Activated CD8-positive, alpha-beta memory T cell treated with anti-CD3 and anti-CD28 coated beads for 36 hours (primary cell): ENCODE measurements at regions not wholly inside any gene's neighbourhood (a gene's known extent, or its start where the extent isn't known, plus 50 kb on each side); places are given as distances from the start of the nearest gene placed in this dataset.
"Not testable (repeated sequence)": the region's sequence is repeated elsewhere in the genome, so short reads cannot be mapped to it uniquely, and the experiment has no call there.

Source experiments
- CTCF ChIA-PET: fragments of 350-600 bp; sonication (Branson Sonifier 250); formaldehyde crosslinking; loops from one replicate; lab custom pipeline; 2021; ENCODE audit warnings: antibody characterized with exemption; lab: Charles Lee
- POLR2A ChIA-PET: fragments of 350-600 bp; sonication (Branson Sonifier 250); formaldehyde crosslinking; loops from one replicate; lab custom pipeline; 2021; ENCODE audit warnings: antibody characterized with exemption; lab: Charles Lee

DNA sequence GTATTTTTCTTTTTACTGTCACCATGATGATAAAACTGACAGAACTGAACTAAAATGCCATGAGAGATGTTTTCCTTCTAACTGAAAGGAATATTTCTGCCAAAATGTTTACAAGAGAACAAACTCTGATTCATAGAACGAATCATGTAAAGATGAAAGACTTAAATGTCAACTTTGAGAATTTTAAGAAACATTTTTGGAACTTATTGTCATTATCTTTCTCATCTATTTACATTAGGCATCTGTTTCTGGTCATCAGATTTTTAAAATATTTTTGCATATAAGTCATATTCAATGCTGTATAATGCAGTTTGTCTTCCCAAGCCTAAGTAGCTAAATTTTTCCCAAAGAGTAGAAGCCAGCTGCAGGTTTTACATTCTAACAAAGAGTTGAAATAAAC is 358.5 kb downstream of the TFEC start:
- CTCF ChIA-PET, result no interaction called here
- POLR2A ChIA-PET, result no interaction called here

DNA sequence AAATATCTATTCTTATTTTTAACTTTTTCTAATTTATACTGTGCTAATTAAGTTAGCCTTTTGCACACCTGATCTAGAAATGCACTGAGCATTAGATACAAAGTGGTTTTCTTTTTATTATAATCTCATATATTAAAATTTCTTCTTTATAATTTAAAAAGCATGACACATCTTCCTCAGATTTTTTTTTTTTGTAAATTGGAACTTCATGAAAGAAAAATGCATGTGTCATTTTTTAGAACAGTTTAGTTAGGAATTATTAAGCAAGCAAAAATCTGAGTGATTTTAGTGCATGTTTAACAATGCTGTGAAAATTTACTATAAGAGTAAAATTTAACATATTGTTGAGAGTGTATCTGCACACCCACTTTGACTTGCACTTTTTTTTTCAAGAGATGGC is 367.9 kb downstream of the TFEC start:
- ChIA-PET CTCF (interaction anchor here (0.7 kb wide), 1 partner anchor 88 kb away, joined by 6 read pairs; no protein-coding TSS in a partner anchor), POLR2A (no interaction called here)

DNA sequence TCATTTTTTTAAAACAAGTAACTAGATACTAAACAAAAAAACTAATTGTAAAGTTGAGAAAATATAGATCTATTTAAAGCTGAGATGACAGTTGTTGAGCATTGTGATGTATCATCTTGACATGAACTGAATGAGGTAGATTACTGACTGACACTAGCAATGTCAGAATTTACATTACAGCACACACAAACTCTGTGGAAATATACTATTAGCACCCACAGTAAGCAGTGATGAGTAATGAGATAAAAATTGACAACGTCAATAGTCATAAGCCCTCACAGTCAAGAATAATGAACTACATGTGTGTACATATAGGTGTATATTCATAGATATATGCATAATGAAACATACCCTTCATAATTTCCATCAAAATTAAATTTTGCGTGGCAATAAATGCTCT is 368.4 kb downstream of the TFEC start:
- CTCF ChIA-PET, result no interaction called here
- POLR2A ChIA-PET, result no interaction called here

DNA sequence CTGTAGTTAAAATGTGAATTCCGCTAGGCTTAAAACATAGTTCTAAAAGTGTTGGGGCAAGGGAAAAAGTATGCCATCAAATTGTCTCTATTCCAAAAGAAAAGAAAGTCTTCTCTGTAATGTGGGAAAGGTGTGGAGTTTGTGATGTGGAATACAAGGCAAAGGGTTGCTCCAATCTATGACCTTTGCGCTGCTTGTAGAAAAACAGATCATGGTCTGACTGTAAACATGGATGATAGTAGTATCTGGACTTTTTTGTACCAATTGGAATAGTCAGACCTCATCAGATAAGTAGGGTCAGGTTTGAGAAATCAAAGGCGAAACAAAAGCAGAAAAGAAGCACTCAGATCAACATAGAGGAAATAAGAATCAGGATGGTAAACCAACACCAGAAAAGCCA is 372.3 kb downstream of the TFEC start:
- POLR2A ChIA-PET, result no interaction called here
- CTCF ChIA-PET, result no interaction called here

DNA sequence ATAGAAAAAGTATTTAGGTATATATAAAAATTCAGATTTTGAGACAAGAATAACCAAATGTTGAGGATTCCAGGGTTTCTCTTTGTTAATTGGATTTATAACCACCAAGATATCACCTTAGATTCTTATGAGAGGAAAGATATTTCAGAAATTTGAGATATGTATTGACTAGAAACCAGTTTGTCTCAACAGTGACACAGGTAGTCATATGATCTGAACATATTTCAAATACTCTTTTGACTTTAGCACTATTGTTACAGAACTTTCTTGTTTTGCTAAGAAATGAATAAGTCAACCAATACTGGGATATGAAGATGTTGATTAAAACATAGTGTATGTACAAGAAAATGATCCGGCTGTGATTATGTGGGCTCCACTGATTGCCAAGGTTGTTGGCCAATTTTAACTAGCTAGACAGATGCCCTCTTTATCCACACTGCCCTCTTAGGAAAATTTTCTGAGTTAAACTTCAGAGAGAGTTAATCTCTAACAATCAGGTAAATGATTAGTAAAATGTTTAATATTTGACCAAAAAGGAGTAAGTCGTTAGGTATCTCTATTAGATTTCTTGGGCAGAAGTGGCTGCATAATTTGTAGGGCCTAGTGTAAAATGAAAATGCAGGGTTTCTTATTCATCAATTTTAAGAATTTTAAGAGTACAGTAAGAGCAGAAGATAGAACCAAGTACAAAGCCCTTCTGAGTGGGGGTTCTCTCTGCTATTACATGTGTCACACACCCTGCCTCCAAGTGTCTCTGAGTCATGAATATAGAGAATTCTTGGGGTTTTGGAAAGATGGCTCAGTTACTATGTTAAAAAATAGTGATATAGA is 376.0 kb downstream of the TFEC start:
- ChIA-PET POLR2A (no interaction called here), CTCF (no interaction called here)

DNA sequence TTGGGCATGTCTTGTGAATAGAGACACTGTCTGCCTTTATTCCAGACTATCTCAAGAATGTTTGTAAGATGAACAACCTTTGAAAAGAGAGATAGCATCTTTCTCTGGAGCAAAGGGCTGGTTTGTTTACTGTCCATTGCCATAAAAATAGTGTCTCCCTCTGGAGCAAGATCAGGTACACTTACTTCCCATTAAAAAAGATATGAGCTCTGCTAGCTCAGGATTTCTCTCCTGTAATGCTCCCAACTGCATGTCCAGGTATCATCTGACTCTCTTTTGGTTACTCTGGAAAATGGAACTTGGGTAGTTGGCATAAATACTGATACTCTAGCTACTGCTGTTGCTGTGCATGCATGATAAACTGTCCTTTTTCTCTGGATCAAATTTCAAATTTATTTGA is 381.1 kb downstream of the TFEC start:
- ChIA-PET POLR2A (no interaction called here), CTCF (no interaction called here)

DNA sequence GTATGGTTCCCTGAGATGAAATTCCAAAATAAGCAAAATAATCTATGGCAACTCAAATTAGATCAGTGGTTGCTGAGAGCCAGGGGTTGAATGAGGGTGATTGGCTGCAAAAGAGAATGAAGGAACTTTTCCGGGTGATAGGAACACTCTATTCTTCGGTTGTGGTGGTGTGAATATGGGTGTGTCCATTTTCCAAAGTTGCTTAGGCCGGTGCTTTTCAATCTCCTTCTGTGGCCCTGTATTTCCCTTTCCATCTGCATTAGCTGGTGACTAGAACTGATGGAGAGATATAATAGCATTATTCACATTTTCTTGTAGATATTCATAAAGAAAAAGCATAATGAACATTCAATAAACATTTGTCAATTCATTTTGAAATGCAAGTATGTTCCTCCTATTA is 382.9 kb downstream of the TFEC start:
- ChIA-PET POLR2A (no interaction called here), CTCF (no interaction called here)

DNA sequence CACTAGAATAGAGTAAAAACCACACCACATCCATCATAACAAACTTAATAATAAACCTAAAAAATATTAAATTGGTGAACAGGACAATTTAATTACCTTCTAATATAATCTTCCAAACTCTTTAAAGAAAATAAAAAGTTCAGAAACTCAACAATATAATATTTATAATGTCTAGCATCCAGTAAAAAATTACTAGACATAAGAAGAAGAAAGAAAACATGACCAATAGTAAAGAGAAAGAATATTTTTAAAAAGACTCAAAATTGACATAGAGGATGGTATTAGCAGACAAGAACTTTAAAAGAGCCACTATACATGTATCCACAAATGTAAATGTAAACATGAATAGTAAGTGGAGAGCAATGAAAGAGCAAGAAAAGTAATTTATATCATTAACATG is 388.4 kb downstream of the TFEC start:
- ChIA-PET POLR2A (no interaction called here), CTCF (no interaction called here)

DNA sequence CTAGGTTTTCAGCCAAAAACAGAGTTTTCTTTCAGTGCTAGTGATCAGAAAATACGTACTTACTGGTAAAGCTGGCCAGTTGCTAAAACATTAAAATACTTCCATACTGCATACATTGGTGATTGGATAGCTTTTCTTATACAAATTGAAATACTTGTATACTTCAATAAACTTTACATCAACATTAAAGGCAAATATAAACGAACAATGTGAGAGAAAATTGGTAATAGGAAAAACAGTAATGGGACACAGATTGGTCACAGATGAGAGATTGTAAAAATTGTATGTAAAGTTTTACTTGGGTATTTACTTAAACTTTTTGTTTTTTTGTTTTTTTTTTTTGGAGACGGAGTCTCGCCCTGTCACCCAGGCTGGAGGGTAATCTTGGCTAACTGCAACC is 391.7 kb downstream of the TFEC start:
- CTCF ChIA-PET, result no interaction called here

DNA sequence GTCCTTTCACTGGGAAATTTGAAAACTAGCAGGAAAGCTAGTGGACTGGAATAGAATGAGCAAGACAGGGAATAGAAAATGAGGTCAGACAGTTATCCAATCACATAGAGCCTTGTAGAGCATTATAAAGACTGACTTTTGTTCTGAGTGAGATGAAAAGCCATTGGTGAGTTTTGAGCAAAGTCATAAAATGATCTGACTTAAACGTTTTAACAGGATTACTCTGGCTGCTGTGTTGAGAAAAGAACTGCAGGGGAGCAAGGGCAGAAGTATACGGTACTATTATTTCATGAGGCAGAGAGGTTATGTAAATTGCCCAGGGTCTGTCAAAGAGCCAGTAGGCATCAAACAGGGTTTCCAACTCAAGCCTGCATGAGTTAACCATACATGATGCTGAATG is 393.4 kb downstream of the TFEC start:
- POLR2A ChIA-PET, result no interaction called here
- CTCF ChIA-PET, result no interaction called here

More for the DNA sequence above, 391.7 kb downstream of the TFEC start:
- POLR2A ChIA-PET, result no interaction called here

DNA sequence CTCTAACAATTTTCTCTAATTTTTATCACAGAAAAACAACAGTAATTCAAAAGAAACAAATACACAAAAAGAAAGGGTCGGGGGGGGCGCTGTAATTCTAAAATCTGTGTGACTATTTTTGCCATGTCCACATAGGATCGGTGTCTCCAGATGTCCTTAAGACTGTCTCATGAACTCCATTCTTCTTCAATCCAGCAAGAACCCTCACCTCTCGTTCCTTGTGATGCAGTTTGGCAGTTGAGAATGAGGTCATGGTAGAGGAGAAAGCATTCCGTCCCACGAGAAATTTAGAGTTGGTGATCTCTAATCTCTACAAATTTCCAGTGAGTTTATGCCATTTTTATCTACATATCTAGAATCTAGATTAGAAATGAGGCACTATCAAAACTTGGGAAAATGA is 394.7 kb downstream of the TFEC start:
- CTCF ChIA-PET, result no interaction called here
- POLR2A ChIA-PET, result no interaction called here

DNA sequence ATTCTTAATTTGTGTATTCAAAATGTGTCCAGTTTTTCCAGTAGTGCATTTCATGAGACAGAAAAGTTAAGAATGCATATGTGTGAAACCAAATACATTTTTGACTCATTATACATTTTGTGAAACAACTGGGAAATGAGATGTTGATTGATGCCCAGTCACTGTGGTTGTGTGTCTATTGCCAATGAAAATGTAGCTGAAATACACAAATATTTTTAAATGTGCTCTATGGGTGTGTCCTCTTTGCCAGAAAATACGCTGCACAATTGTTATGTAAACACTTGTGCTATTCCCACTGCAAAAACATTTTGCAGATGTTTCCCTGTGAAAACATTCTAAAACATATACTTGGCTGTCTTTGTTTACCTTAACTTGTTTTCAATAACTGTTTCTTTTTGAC is 395.2 kb downstream of the TFEC start:
- CTCF ChIA-PET, result no interaction called here
- POLR2A ChIA-PET, result no interaction called here

DNA sequence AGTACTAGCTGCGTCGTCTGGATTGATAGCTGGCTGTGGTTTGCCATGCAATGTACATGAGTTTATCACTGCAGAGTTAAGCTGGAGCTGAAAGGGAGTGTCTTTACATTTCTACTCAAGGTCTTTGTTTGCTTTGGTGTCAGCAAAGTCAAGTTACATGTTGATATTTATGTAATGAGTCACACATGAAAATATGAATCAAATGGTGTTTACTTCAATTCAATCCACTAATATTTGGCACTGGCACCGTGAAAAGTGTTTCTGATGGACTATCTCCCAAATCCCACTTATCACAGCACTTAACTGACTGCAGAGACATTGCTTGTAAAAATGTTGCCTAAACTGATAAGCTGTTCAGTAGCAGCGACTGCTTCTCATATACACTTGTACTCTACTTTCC is 395.9 kb downstream of the TFEC start:
- ChIA-PET CTCF (no interaction called here), POLR2A (no interaction called here)

DNA sequence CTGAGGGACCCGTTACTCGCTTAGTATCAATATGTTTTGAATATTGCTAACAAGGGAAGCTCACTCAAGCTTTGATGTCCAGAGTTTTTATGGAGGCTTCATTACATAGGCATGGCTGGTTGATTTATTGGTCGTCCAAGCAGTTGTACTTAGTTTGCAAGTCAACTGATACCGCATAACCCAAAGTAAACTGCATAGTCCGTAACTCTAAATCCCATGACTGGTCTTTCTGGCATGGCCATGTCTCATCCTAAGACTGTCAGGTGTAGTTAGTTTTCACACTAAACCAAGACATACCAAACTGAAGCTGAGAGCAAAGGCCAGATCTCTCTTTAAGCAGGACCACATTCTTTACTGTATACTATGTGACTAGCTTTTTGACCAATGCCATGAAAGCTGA is 397.9 kb downstream of the TFEC start:
- CTCF ChIA-PET, result no interaction called here
- POLR2A ChIA-PET, result no interaction called here

DNA sequence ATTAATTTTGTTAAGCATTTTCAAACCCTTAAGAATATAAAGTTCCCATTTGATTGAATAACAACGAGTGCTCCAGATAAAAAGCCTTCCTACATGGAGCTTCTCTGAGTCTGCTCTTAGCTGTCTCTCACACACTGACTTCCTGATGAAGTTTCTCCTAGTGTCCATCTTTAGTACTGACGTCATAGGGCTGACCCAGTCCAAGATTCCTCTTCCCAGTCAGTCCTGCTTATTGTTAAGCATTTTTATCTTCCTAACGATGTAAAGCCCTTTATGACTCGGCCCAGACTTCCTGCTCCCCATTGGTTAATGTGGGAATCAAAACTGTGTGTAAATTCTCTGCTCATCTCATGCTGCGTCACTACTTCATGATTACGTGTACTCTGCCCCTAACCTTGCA is 398.8 kb downstream of the TFEC start:
- CTCF ChIA-PET, result interaction anchor here (0.6 kb wide), 1 partner anchor 1153 kb away, joined by 3 read pairs; no protein-coding TSS in a partner anchor
- POLR2A ChIA-PET, result no interaction called here

DNA sequence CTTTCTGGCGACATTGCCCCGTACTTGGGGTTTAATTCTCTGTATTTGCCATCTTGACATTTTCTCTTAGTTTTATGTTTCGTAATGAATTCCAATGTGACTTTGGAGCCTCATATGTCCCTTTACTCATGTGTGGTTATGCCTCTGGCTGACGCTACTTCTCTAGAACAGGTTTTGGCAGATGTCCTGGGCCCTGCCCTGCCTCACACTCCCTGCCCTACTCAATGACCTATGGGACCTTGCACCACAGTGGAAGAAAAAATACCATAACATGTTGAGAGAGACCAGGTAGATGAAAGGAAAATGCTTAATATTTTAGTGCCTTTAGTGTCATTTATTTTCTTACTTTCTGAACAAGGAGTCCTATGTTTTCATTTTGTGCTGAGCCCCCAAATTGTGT is 400.5 kb downstream of the TFEC start:
- ChIA-PET POLR2A (no interaction called here), CTCF (no interaction called here)

DNA sequence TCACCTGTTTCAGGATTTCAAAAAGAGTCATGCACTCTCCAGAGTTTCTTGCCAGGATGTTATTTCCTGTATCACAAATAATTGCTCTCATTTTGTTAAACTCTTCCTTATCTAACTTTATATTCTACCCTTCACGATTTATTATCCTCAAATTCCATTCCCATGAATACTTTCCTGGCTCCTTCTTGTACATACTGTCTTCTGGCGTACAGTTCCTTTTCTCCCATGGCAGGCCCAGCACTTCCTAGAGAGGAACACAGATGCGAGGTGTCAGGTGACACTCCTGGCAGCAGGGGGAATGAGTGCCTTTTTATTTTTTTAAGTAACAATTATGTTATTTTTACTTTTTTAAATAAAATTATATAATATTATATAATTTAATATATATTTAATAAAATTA is 411.9 kb downstream of the TFEC start:
- POLR2A ChIA-PET, result no interaction called here
- CTCF ChIA-PET, result no interaction called here

DNA sequence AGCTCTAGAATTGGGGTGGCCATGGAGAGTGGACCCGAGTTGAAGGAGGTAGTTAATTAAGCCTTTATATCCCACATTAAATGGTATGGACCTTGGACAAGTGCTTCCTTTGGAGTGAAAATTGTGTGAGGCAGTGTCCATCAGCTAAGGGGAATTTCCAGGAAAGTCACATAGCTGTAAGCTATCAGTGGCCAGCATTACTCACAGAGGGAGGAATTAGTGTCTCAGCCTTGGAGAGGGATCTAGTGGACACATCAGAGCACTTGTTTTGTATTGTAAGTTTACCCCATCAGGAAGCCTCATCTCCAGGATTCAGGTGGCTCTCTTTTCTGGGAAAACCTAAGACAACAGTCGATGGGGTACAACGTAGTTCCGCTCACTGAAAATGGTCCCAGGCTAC is 416.7 kb downstream of the TFEC start:
- POLR2A ChIA-PET, result no interaction called here

DNA sequence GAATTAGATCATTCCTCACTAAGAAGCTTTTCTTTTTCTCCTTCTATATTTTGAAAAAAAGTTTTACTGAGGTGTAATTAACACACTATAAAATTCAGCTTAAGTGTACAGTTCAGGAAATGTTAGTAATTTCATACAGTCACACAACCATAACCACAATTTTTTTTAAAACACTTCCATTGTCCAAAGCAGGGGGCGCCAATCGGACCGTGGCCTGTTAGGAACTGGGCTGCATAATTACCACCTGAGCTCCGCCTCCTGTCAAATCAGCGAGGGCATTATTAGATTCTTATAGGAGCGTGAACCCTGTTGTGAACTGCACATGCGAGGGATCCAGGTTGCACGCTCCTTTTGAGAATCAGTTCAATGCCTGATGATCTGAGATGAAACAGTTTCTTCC is 427.1 kb downstream of the TFEC start:
- POLR2A ChIA-PET, result no interaction called here

More for the DNA sequence above, 416.7 kb downstream of the TFEC start:
- CTCF ChIA-PET, result no interaction called here

DNA sequence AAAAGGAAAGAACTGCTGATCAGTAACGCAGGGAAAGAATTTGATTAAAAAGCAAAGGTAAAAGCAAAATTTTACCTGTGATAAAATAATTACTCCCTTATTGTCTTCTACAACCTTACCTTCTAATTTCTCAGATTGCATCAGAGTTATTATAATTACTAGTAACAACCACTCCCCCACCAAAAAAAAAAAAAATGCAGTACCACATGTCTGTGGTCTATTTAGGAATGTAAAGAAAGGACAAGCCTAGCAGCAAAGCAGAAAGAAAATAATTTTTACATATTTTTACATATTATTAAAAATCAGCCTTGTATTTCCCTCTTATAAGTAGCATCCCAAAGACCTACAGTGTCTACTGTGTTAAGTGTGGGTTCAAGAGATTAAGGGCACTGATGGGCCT is 430.4 kb downstream of the TFEC start:
- ChIA-PET CTCF (no interaction called here), POLR2A (no interaction called here)

More for the DNA sequence above, 427.1 kb downstream of the TFEC start:
- CTCF ChIA-PET, result no interaction called here

DNA sequence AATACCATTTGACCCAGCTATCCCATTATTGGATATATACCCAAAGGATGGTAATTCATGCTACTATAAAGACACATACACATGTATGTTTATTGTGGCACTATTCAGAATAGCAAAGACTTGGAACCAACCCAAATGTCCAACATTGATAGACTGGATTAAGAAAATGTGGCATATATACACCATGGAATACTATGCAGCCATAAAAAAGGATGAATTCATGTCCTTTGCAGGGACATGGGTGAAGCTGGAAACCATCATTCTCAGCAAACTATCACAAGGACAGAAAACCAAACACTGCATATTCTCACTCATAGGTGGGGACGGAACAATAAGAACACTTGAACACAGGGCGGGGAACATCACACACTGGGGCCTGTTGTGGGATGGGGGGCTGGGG is 431.4 kb downstream of the TFEC start:
- CTCF ChIA-PET, POLR2A ChIA-PET: not testable (repeated sequence)

DNA sequence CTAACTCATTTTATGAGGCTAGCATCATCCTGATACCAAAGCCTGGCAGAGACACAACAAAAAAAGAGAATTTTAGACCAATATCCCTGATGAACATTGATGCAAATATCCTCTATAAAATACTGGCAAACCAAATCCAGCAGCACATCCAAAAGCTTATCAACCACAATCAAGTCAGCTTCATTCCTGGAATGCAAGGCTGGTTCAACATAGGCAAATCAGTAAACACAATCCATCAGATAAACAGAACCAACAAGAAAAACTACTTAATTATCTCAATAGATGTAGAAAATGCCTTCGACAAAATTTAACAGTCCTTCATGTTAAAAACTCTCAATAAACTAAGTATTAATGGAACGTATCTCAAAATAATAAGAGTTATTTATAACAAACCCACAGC is 433.3 kb downstream of the TFEC start:
- POLR2A ChIA-PET, CTCF ChIA-PET: not testable (repeated sequence)
